GM18508 (cell line): ENCODE measurements at regions not wholly inside any gene's neighbourhood (a gene's known extent, or its start where the extent isn't known, plus 50 kb on each side); places are given as distances from the start of the nearest gene placed in this dataset.
A peak's percentile ranks its signal among the peaks of the same experiment; 100 is the strongest.
"Not testable (repeated sequence)": the region's sequence is repeated elsewhere in the genome, so short reads cannot be mapped to it uniquely, and the experiment has no call there.

ENCODE experiments used
- ATAC-seq: cut with Tn5 transposase; IDR thresholded peaks from one replicate; pipeline ENCODE4 v1.9.1; 2021; ENCODE audit warnings: moderate number of reproducible peaks; ENCODE audit not compliant: insufficient read depth, unreplicated experiment

- no peak for ATAC-seq
These were observed 110.3 kb upstream of the KLF13 start for GRCh38 chr15:31216215-31216911.

- no peak for ATAC-seq
These were observed 109.6 kb upstream of the KLF13 start for GRCh38 chr15:31217067-31217466.

GRCh38 chr15:31217566-31218270 is 108.9 kb upstream of the KLF13 start:
- ATAC-seq = no peak

GRCh38 chr15:31219221-31219620 is 107.4 kb upstream of the KLF13 start:
- no peak for ATAC-seq

- ATAC-seq = no peak
These were observed 104.6 kb upstream of the KLF13 start for GRCh38 chr15:31221936-31222515.

- ATAC-seq = no peak
These were observed 103.8 kb upstream of the KLF13 start for GRCh38 chr15:31222773-31223341.

GRCh38 chr15:31223478-31224350 is 102.9 kb upstream of the KLF13 start:
- ATAC-seq = no peak

- not testable (repeated sequence) for ATAC-seq
These were observed 102.0 kb upstream of the KLF13 start for GRCh38 chr15:31224661-31225060.

- no peak for ATAC-seq
These were observed 101.2 kb upstream of the KLF13 start for GRCh38 chr15:31225356-31225955.

- ATAC-seq = no peak
These were observed 100.6 kb upstream of the KLF13 start for GRCh38 chr15:31226021-31226420.

- no peak for ATAC-seq
These were observed 99.4 kb upstream of the KLF13 start for GRCh38 chr15:31227235-31227634.

GRCh38 chr15:31228011-31228484 is 98.6 kb upstream of the KLF13 start:
- no peak for ATAC-seq

GRCh38 chr15:31228980-31229826 is 97.4 kb upstream of the KLF13 start:
- peak; percentile 55 for ATAC-seq

- ATAC-seq = peak; percentile 69
These were observed 95.8 kb upstream of the KLF13 start for GRCh38 chr15:31230630-31231485.

- no peak for ATAC-seq
These were observed 91.8 kb upstream of the KLF13 start for GRCh38 chr15:31234815-31235214.

- ATAC-seq = peak; percentile 36
These were observed 91.1 kb upstream of the KLF13 start for GRCh38 chr15:31235311-31236183.
